CD8-positive, alpha-beta memory T cell (primary cell): ENCODE measurements at regions not wholly inside any gene's neighbourhood (a gene's known extent, or its start where the extent isn't known, plus 50 kb on each side); places are given as distances from the start of the nearest gene placed in this dataset.

Experiments
- CTCF ChIA-PET: fragments of 350-600 bp; sonication (Branson Sonifier 250); formaldehyde crosslinking; loops from one replicate; lab custom pipeline; 2021; ENCODE audit warnings: antibody characterized with exemption; lab: Charles Lee
- POLR2A ChIA-PET: fragments of 350-600 bp; sonication (Branson Sonifier 250); formaldehyde crosslinking; loops from one replicate; lab custom pipeline; 2021; ENCODE audit warnings: antibody characterized with exemption; lab: Charles Lee
- DNase-seq, 5 donors: peaks; one replicate each; pipeline versions ENCODE4 v3.0.0 to v3.0.0-alpha.2; 2020 to 2022; ENCODE audit warnings: mixed read lengths in 1 of 5
- H3K27ac ChIP-seq: one replicate; pipeline ENCODE4 v1.7.0; 2013; ENCODE audit warnings: low read depth, mild to moderate bottlenecking, low read length, moderate library complexity
- H3K27me3 ChIP-seq: 2 replicates; pipeline ENCODE4 v1.7.0; 2013; ENCODE audit warnings: low read length, mild to moderate bottlenecking; ENCODE audit not compliant: insufficient read depth, poor library complexity, severe bottlenecking
- H3K36me3 ChIP-seq: 2 replicates; pipeline ENCODE4 v1.7.0; 2013; ENCODE audit warnings: mild to moderate bottlenecking, low read length, moderate library complexity; ENCODE audit not compliant: insufficient read depth
- H3K4me1 ChIP-seq: 2 replicates; pipeline ENCODE4 v1.7.0; 2013; ENCODE audit warnings: mild to moderate bottlenecking, low read length, moderate library complexity; ENCODE audit not compliant: insufficient read depth
- H3K4me3 ChIP-seq: 2 replicates; pipeline ENCODE4 v1.7.0; 2013; ENCODE audit warnings: mild to moderate bottlenecking, low read length
- H3K9me3 ChIP-seq: 2 replicates; pipeline ENCODE4 v1.7.0; 2013; ENCODE audit warnings: mild to moderate bottlenecking, low read length
- H3K27ac Mint-ChIP-seq, 8 donors: one replicate each; pipeline ENCODE4 v1.8.0; 2020 to 2021; ENCODE audit warnings: mixed read lengths in 8 of 8, mild to moderate bottlenecking in 6 of 8, inconsistent platforms in 3 of 8, moderate library complexity in 3 of 8
- H3K27me3 Mint-ChIP-seq, 2 donors: one replicate each; pipeline ENCODE4 v1.8.0; 2020 to 2021; ENCODE audit warnings: mixed read lengths in 2 of 2, mild to moderate bottlenecking in 1 of 2, moderate library complexity in 1 of 2
- H3K36me3 Mint-ChIP-seq, 3 donors: one replicate each; pipeline ENCODE4 v1.8.0; 2020 to 2021; ENCODE audit warnings: mixed read lengths in 3 of 3, inconsistent platforms in 1 of 3, mild to moderate bottlenecking in 1 of 3
- H3K4me1 Mint-ChIP-seq, 3 donors: one replicate each; pipeline ENCODE4 v1.8.0; 2020 to 2021; ENCODE audit warnings: mixed read lengths in 3 of 3, inconsistent platforms in 1 of 3, mild to moderate bottlenecking in 1 of 3
- H3K4me3 Mint-ChIP-seq, 7 donors: one replicate each; pipeline ENCODE4 v1.8.0; 2020 to 2021; ENCODE audit warnings: mixed read lengths in 7 of 7, mild to moderate bottlenecking in 6 of 7, moderate library complexity in 4 of 7, inconsistent platforms in 2 of 7
- H3K9me3 Mint-ChIP-seq, 5 donors: one replicate each; pipeline ENCODE4 v1.8.0; 2020 to 2022; ENCODE audit warnings: mixed read lengths in 5 of 5, mild to moderate bottlenecking in 3 of 5, moderate library complexity in 2 of 5, inconsistent platforms in 1 of 5

DNA sequence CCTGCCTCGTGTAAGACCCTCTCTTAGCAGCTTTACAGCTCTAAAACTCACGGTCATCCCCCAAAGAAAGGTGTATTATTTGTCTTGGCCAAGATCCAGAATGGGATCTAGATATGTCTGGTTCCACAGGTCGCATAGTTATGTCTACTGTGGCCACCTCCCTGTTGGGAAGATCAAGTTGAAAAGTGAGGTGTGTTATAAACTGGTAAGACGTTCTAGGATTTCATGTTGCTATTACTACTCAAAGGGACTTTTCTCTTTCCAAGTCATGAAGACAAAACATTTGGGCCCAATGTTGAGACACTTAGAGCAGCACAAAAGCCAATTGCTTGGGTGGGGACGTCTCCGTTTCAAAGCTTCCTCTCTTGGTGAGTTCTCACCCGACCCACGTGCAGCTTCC, 766.0 kb downstream of the RNF144A start:
- H3K4me3 ChIP-seq, result no peak overlapping the region
- H3K36me3 ChIP-seq, result no peaks in the 10 kb centered on the region
- no peak overlapping the region for H3K4me3 Mint-ChIP-seq
- no peaks in the 10 kb centered on the region for H3K27me3 ChIP-seq
- H3K27me3 Mint-ChIP-seq, result no peaks in the 10 kb centered on the region
- ChIA-PET POLR2A (interaction anchor here (0.6 kb wide), 1 partner anchor 87 kb away, joined by 3 read pairs; no protein-coding TSS in a partner anchor), CTCF (no interaction called here)
- H3K9me3 Mint-ChIP-seq, result no peaks in the 10 kb centered on the region
- no peak for DNase-seq
- no peaks in the 10 kb centered on the region for H3K9me3 ChIP-seq
- H3K27ac Mint-ChIP-seq, result no peak overlapping the region
- no peaks in the 10 kb centered on the region for H3K36me3 Mint-ChIP-seq
- H3K4me1 Mint-ChIP-seq, result peaks cover 0 to 6% (median 4%) of the 10 kb centered on the region in 3 donors
- H3K27ac ChIP-seq, result no peak overlapping the region
- no peaks in the 10 kb centered on the region for H3K4me1 ChIP-seq

DNA sequence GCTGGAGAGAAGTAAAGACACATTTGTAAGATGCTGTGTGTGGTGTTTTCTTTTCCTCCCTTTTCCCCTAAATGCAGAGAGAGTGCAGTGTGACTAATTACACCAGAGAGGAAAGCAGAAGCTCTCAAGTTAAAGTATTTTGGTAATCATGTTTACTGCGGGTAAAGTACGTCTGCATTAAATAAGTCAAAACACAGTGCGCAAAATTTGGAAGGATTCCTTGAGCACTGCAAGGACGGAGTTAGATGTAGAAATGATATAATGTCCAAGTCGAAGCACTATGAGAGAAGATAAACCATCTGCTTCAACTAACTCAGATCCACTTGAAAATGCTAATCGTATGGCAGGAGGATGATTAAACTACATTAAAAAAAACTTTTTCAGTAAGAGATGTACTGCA, 766.5 kb downstream of the RNF144A start:
- POLR2A ChIA-PET, result interaction anchor here (0.6 kb wide), 1 partner anchor 86 kb away, joined by 3 read pairs; no protein-coding TSS in a partner anchor
- no peaks in the 10 kb centered on the region for H3K9me3 Mint-ChIP-seq
- no peaks in the 10 kb centered on the region for H3K27me3 ChIP-seq
- H3K27me3 Mint-ChIP-seq, result no peaks in the 10 kb centered on the region
- H3K27ac ChIP-seq, result no peak overlapping the region
- no peak overlapping the region for H3K4me3 ChIP-seq
- H3K9me3 ChIP-seq, result no peaks in the 10 kb centered on the region
- peaks cover 0 to 7% (median 4%) of the 10 kb centered on the region in 3 donors for H3K4me1 Mint-ChIP-seq
- no peak overlapping the region for H3K27ac Mint-ChIP-seq
- no peaks in the 10 kb centered on the region for H3K4me1 ChIP-seq
- H3K36me3 Mint-ChIP-seq, result no peaks in the 10 kb centered on the region
- H3K4me3 Mint-ChIP-seq, result no peak overlapping the region
- CTCF ChIA-PET, result no interaction called here
- H3K36me3 ChIP-seq, result no peaks in the 10 kb centered on the region
- DNase-seq, result no peak

DNA sequence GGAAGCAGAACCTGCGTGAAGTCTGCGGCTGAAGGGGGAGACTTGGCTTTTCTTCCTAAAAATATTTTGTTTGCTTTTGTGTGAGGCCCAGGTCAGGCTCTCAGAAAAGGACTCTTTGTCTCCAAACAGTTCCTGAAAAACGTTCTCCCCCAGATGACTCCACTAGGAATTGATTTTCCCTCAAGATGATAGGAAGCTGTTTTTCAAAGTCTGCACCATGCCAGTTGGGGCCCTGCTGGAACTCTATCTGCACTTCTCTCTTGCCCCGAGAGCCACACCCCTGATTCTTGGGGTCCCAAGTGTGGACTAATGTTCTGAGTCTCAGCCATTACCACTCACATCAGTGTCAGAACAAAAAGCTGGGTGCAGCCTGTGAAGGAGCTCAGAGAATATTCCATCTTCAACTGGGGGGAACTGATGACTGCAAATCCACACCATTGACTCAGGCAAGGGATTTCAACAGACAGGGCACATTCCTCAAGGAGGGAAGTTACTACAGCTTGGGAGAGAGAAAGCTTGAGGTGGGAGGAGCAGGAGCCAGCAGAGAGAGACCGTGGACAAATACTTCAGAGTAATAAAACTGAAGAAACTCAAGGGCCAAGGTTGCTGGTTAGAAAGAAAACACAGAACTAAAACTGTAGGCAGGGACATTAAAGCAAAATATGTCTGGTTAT, 768.3 kb downstream of the RNF144A start:
- ChIA-PET POLR2A (no interaction called here), CTCF (no interaction called here)
- H3K4me3 Mint-ChIP-seq, result no peak overlapping the region
- Histone ChIP-seq H3K27me3 (no peaks in the 10 kb centered on the region), H3K36me3 (no peaks in the 10 kb centered on the region), H3K4me3 (no peak overlapping the region), H3K9me3 (no peaks in the 10 kb centered on the region), H3K4me1 (no peaks in the 10 kb centered on the region), H3K27ac (no peak overlapping the region)
- no peaks in the 10 kb centered on the region for H3K27me3 Mint-ChIP-seq
- H3K4me1 Mint-ChIP-seq, result peaks cover 0 to 9% (median 0%) of the 10 kb centered on the region in 3 donors
- H3K27ac Mint-ChIP-seq, result no peak overlapping the region
- no peaks in the 10 kb centered on the region for H3K9me3 Mint-ChIP-seq
- DNase-seq, result no peak
- H3K36me3 Mint-ChIP-seq, result no peaks in the 10 kb centered on the region

DNA sequence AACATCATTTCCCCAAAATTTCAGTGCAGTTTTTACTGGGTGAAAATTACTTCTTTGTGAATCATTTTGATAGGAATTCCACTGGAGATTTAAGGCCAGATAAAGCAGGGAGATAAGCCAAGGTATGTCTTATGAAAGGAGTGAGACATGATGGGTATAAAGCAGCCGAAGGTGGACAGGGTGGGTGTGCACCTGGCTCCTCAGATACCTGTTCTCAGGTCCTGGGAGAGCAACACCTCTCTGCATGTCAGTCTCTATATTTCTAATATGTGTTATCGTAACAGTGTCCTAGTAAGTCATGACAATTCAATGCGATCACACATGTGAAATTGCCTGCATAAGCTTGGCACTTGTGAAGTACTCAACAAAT, 768.8 kb downstream of the RNF144A start:
- no peak overlapping the region for H3K27ac ChIP-seq
- H3K9me3 ChIP-seq, result no peaks in the 10 kb centered on the region
- ChIA-PET CTCF (no interaction called here), POLR2A (no interaction called here)
- H3K27ac Mint-ChIP-seq, result no peak overlapping the region
- H3K4me1 ChIP-seq, result no peaks in the 10 kb centered on the region
- no peaks in the 10 kb centered on the region for H3K27me3 ChIP-seq
- no peak overlapping the region for H3K4me3 ChIP-seq
- no peaks in the 10 kb centered on the region for H3K27me3 Mint-ChIP-seq
- no peaks in the 10 kb centered on the region for H3K9me3 Mint-ChIP-seq
- DNase-seq, result no peak
- no peaks in the 10 kb centered on the region for H3K36me3 Mint-ChIP-seq
- peaks cover 0 to 9% (median 0%) of the 10 kb centered on the region in 3 donors for H3K4me1 Mint-ChIP-seq
- no peaks in the 10 kb centered on the region for H3K36me3 ChIP-seq
- no peak overlapping the region for H3K4me3 Mint-ChIP-seq

DNA sequence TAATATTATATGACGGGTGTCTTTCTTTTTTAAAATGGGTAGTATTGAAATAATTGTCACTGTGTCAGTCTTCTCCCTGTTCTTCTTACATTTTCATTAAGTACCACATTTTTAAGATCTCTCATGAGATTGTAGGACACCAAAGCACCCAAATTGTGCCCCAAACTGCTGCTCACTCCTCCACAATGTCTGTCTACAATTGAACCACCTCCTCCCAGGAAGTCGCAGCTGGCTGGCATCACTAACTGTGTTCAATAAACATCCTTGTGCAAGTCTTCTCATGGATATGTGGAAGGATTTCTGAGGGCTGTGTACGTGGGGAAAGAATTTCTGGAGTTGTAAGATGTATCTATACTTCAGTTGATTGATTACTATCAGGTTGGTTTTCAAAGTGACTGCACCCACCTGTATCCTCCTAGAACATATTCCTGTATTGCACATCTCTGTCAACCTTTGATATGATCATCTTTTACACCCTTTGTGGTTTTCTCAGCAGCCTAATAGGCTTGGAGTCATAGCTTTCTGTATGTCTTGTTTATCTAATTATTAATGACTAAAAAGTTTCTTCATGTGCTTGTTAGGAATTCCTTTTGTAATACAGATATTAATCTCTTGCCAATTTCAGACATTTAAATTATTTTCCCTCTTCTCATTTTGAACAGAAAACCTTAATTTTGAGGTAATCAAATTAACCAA, 774.9 kb downstream of the RNF144A start:
- Histone ChIP-seq H3K27ac (no peak overlapping the region), H3K4me3 (no peak overlapping the region), H3K9me3 (no peaks in the 10 kb centered on the region), H3K4me1 (no peaks in the 10 kb centered on the region), H3K27me3 (no peaks in the 10 kb centered on the region), H3K36me3 (no peaks in the 10 kb centered on the region)
- DNase-seq, result no peak
- POLR2A ChIA-PET, result no interaction called here
- H3K4me1 Mint-ChIP-seq, result peaks cover 22 to 47% (median 29%) of the 10 kb centered on the region in 3 donors
- no peaks in the 10 kb centered on the region for H3K9me3 Mint-ChIP-seq
- H3K36me3 Mint-ChIP-seq, result peaks cover 0 to 4% (median 0%) of the 10 kb centered on the region in 3 donors
- no peak overlapping the region for H3K4me3 Mint-ChIP-seq
- peak overlapping the region in 4 of 8 donors; percentile 0 to 15 (median 7) for H3K27ac Mint-ChIP-seq
- H3K27me3 Mint-ChIP-seq, result peaks cover 0 to 3% of the 10 kb centered on the region in 2 donors
- CTCF ChIA-PET, result interaction anchor here (0.8 to 1.2 kb wide), 2 partner anchors 48 to 124 kb away, joined by 3 read pairs; no protein-coding TSS in a partner anchor

DNA sequence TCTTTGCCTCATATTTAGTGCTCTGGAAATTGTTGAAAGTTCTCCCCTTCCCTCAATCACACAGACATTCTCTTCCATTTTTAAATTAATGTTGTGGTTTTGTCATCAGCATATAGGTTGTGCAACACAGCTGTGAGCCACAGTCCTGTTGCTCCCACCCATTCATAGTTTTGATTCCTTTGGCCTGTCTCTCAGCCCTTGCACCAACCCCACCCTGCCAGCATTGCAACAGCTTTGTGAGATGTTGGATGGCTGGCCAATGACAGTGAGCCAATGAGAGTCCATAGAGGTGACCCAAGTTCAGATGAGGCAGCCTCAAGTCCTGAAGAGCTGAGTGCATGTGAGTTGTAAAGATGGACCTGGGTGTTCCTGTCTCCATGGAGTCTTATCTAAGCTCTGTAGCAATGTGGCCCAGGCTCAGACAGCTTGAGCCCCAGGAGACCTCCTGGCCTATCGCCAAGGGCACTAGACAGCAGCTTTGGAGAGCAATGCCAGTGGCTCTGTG, 775.5 kb downstream of the RNF144A start:
- no peak overlapping the region for H3K4me3 ChIP-seq
- Mint-ChIP-seq H3K27me3 (peaks cover 0 to 3% of the 10 kb centered on the region in 2 donors), H3K27ac (no peak overlapping the region), H3K4me3 (no peak overlapping the region), H3K9me3 (no peaks in the 10 kb centered on the region), H3K4me1 (peaks cover 22 to 46% (median 29%) of the 10 kb centered on the region in 3 donors), H3K36me3 (peaks cover 0 to 4% (median 1%) of the 10 kb centered on the region in 3 donors)
- H3K4me1 ChIP-seq, result no peaks in the 10 kb centered on the region
- no peaks in the 10 kb centered on the region for H3K36me3 ChIP-seq
- no peak for DNase-seq
- ChIA-PET CTCF (interaction anchor here (0.8 to 1.2 kb wide), 2 partner anchors 47 to 125 kb away, joined by 3 read pairs; no protein-coding TSS in a partner anchor), POLR2A (no interaction called here)
- H3K27ac ChIP-seq, result no peak overlapping the region
- no peaks in the 10 kb centered on the region for H3K9me3 ChIP-seq
- H3K27me3 ChIP-seq, result no peaks in the 10 kb centered on the region

DNA sequence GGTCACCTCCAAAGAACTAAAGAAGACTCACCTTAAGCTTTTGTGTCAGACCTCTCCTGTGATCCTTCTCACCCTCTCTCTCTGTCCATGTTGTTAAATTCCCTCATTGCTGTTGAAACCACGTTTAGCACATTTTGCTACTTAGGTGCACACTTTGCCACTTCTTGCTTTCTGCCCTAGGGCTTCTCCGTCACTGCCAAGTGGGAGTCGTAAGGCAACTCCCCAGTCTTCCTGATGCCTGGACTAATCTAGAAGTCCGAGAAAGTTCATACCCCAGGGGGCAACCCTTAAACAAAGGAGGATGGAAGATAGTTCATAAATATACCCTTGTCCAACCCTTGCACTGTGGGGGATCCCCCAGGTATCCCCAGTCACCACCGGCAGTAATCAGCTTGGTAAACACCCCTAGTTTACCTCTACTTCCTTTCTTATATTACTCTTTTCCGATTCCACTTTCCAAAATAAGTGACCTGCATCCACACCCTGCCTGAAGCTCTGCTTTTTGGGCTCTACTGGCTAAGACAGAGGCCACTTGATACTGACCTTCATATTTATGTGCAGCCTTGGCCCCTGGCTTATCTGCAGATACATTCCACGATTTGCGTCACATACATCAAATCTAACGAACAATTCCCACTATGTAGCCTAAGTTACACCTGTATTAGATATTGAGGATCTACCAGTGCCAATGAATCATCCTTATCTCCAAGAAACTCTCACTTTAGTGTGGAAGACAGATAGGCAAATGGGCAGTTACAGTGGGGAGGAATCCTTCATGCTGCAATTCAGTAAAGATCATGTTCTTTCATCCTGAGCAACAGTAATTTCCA, 776.2 kb downstream of the RNF144A start:
- no peaks in the 10 kb centered on the region for H3K27me3 ChIP-seq
- peak overlapping the region in 1 of 8 donors; percentile 60 for H3K27ac Mint-ChIP-seq
- H3K4me1 ChIP-seq, result no peaks in the 10 kb centered on the region
- peaks cover 0 to 3% of the 10 kb centered on the region in 2 donors for H3K27me3 Mint-ChIP-seq
- peaks cover 22 to 41% (median 29%) of the 10 kb centered on the region in 3 donors for H3K4me1 Mint-ChIP-seq
- H3K9me3 ChIP-seq, result no peaks in the 10 kb centered on the region
- H3K36me3 ChIP-seq, result no peaks in the 10 kb centered on the region
- DNase-seq, result no peak
- ChIA-PET POLR2A (no interaction called here), CTCF (interaction anchor here (1.2 kb wide), 1 partner anchor 126 kb away, joined by 3 read pairs; no protein-coding TSS in a partner anchor)
- H3K4me3 Mint-ChIP-seq, result peak overlapping the region in 1 of 7 donors; percentile 1
- H3K27ac ChIP-seq, result no peak overlapping the region
- H3K36me3 Mint-ChIP-seq, result peaks cover 0 to 4% (median 2%) of the 10 kb centered on the region in 3 donors
- no peaks in the 10 kb centered on the region for H3K9me3 Mint-ChIP-seq
- H3K4me3 ChIP-seq, result no peak overlapping the region
